H1 (cell line): ENCODE measurements at regions not wholly inside any gene's neighbourhood (a gene's known extent, or its start where the extent isn't known, plus 50 kb on each side); places are given as distances from the start of the nearest gene placed in this dataset.

Experiments used
- CTCF ChIA-PET: fragments of 300-600 bp; sonication (Branson Sonifier 250); formaldehyde crosslinking; loops from one replicate; lab custom pipeline; 2021; ENCODE audit not compliant: partially characterized antibody; lab: Charles Lee
- POLR2A ChIA-PET: fragments of 300-600 bp; sonication (Branson Sonifier 250); formaldehyde crosslinking; loops from one replicate; lab custom pipeline; 2021; ENCODE audit warnings: inconsistent platforms; ENCODE audit not compliant: partially characterized antibody; lab: Charles Lee
- DNase-seq, 2 experiments: peaks; one replicate each; pipeline versions ENCODE4 v3.0.0 to v3.0.0-alpha.2; 2010 to 2022; ENCODE audit warnings: low spot score in 2 of 2, low read depth in 1 of 2, mixed read lengths in 1 of 2
- FAIRE-seq: peaks from 2 replicates; lab custom pipeline; 2011; peaks lifted over from hg19 to GRCh38; lab: Jason Lieb, UNC
- H2AFZ ChIP-seq: 2 replicates; pipeline ENCODE4 v1.8.1; 2012; ENCODE audit warnings: low read length, inconsistent platforms
- H2AK5ac ChIP-seq: 2 replicates; pipeline ENCODE4 v1.6.1; 2013; ENCODE audit warnings: low read depth, low read length
- H2BK120ac ChIP-seq: replicated peaks from 2 replicates; pipeline ENCODE3; 2013; ENCODE audit warnings: low read depth, low read length, inconsistent platforms
- H2BK12ac ChIP-seq: 2 replicates; pipeline ENCODE4 v1.6.1; 2013; ENCODE audit warnings: low read depth, low read length
- H2BK15ac ChIP-seq: 2 replicates; pipeline ENCODE4 v1.6.1; 2013; ENCODE audit warnings: low read length
- H2BK20ac ChIP-seq: 2 replicates; pipeline ENCODE4 v1.6.1; 2013; ENCODE audit warnings: low read length
- H2BK5ac ChIP-seq: 2 replicates; pipeline ENCODE4 v1.6.1; 2013; ENCODE audit warnings: low read depth, low read length
- H3K14ac ChIP-seq: 2 replicates; pipeline ENCODE4 v1.6.1; 2013; ENCODE audit warnings: inconsistent platforms; ENCODE audit not compliant: insufficient read length
- H3K18ac ChIP-seq: 2 replicates; pipeline ENCODE4 v1.6.1; 2013; ENCODE audit warnings: low read length; ENCODE audit errors: extremely low read depth
- H3K23ac ChIP-seq: 2 replicates; pipeline ENCODE4 v1.6.1; 2013; ENCODE audit warnings: inconsistent platforms; ENCODE audit not compliant: insufficient read length
- H3K23me2 ChIP-seq: 2 replicates; pipeline ENCODE4 v1.6.1; 2013; ENCODE audit warnings: low read depth, low read length
- H3K27ac ChIP-seq: 2 replicates; pipeline ENCODE4 v1.6.1; 2011; ENCODE audit warnings: low read depth, low read length, inconsistent platforms
- H3K27me3 ChIP-seq, 4 experiments: replicated peaks in 1 of 4; 1 replicate in 1 of 4; 2 replicates in 3 of 4; pipeline versions ENCODE4 v1.6.1 to v1.8.1; 2011 to 2013; ENCODE audit warnings: low read length in 3 of 4, mild to moderate bottlenecking in 3 of 4, inconsistent platforms in 2 of 4, mixed read lengths in 2 of 4, moderate library complexity in 1 of 4; ENCODE audit not compliant: control insufficient read depth in 3 of 4, insufficient read depth in 3 of 4; ENCODE audit errors: extremely low read depth in 1 of 4
- H3K36me3 ChIP-seq, 4 experiments: 2 replicates each; pipeline versions ENCODE4 v1.6.1 to v1.8.1; 2011 to 2013; ENCODE audit warnings: mild to moderate bottlenecking in 4 of 4, low read length in 3 of 4, moderate library complexity in 2 of 4, control low read depth in 1 of 4, inconsistent platforms in 1 of 4; ENCODE audit not compliant: insufficient read depth in 4 of 4, control insufficient read depth in 2 of 4
- H3K4ac ChIP-seq: replicated peaks from 2 replicates; pipeline ENCODE3; 2013; ENCODE audit warnings: low read length, low read depth, mixed read lengths, inconsistent platforms; ENCODE audit not compliant: insufficient read length
- H3K4me1 ChIP-seq, 4 experiments: replicated peaks in 1 of 4; 1 replicate in 1 of 4; 2 replicates in 3 of 4; pipeline versions ENCODE4 v1.6.1 to v1.8.1; 2011 to 2013; ENCODE audit warnings: low read length in 3 of 4, inconsistent platforms in 2 of 4, mixed read lengths in 1 of 4; ENCODE audit not compliant: insufficient read depth in 4 of 4, control insufficient read depth in 3 of 4
- H3K4me2 ChIP-seq, 2 experiments: 2 replicates each; pipeline versions ENCODE4 v1.6.1 to v1.8.1; 2011 to 2013; ENCODE audit warnings: low read depth in 2 of 2, low read length in 2 of 2, control low read depth in 1 of 2, inconsistent platforms in 1 of 2, mild to moderate bottlenecking in 1 of 2; ENCODE audit not compliant: insufficient read depth in 1 of 2
- H3K4me3 ChIP-seq, 4 experiments: fragments of 200-600, 300-600 bp in 1 of 4; sonication (generic), shearing (Covaris generic), sonication (Bioruptor Twin) in 1 of 4; 2 replicates each; pipeline versions ENCODE4 v1.5.1 to v1.8.1; 2011 to 2016; ENCODE audit warnings: low read length in 4 of 4, low read depth in 3 of 4, control low read depth in 2 of 4, inconsistent platforms in 2 of 4, mild to moderate bottlenecking in 2 of 4, mixed read lengths in 1 of 4, moderate library complexity in 1 of 4; ENCODE audit not compliant: insufficient read depth in 2 of 4; ENCODE audit errors: extremely low read depth in 1 of 4
- H3K56ac ChIP-seq: replicated peaks from 2 replicates; pipeline ENCODE3; 2013; ENCODE audit warnings: low read depth, mild to moderate bottlenecking, mixed read lengths, low read length, inconsistent platforms; ENCODE audit not compliant: insufficient read length
- H3K79me1 ChIP-seq: 2 replicates; pipeline ENCODE4 v1.6.1; 2013; ENCODE audit warnings: low read depth, low read length, control low read depth
- H3K79me2 ChIP-seq, 2 experiments: 2 replicates each; pipeline versions ENCODE4 v1.6.1 to v1.8.1; 2012 to 2013; ENCODE audit warnings: low read length in 2 of 2, mild to moderate bottlenecking in 2 of 2, inconsistent platforms in 1 of 2; ENCODE audit not compliant: insufficient read depth in 2 of 2, control insufficient read depth in 1 of 2
- H3K9ac ChIP-seq, 4 experiments: replicated peaks in 1 of 4; 1 replicate in 1 of 4; 2 replicates in 3 of 4; pipeline versions ENCODE4 v1.6.1 to v1.8.1; 2011 to 2013; ENCODE audit warnings: low read depth in 3 of 4, low read length in 3 of 4, control low read depth in 2 of 4, mild to moderate bottlenecking in 2 of 4, moderate library complexity in 2 of 4, inconsistent platforms in 1 of 4; ENCODE audit errors: extremely low read depth in 1 of 4
- H3K9me3 ChIP-seq, 2 experiments: 2 replicates each; pipeline versions ENCODE4 v1.6.1 to v1.8.1; 2012 to 2013; ENCODE audit warnings: mild to moderate bottlenecking in 2 of 2, moderate library complexity in 2 of 2, control low read depth in 1 of 2, inconsistent platforms in 1 of 2, low read depth in 1 of 2, low read length in 1 of 2, mixed read lengths in 1 of 2; ENCODE audit not compliant: insufficient read depth in 2 of 2
- H4K20me1 ChIP-seq, 2 experiments: replicated peaks in 1 of 2; 2 replicates each; pipeline versions ENCODE3 to v1.8.1; 2011 to 2013; ENCODE audit warnings: inconsistent platforms in 2 of 2, low read length in 2 of 2, mild to moderate bottlenecking in 1 of 2; ENCODE audit not compliant: insufficient read depth in 2 of 2, control insufficient read depth in 1 of 2
- H4K5ac ChIP-seq: 2 replicates; pipeline ENCODE4 v1.6.1; 2013; ENCODE audit warnings: low read length, low read depth, mixed read lengths, inconsistent platforms; ENCODE audit not compliant: insufficient read length
- H4K8ac ChIP-seq: 2 replicates; pipeline ENCODE4 v1.8.0; 2013; ENCODE audit warnings: mild to moderate bottlenecking, moderate library complexity, low read length, inconsistent platforms; ENCODE audit not compliant: insufficient read depth; ENCODE audit errors: extremely low read depth
- H4K91ac ChIP-seq: replicated peaks from 2 replicates; pipeline ENCODE3; 2013; ENCODE audit warnings: low read length, mixed read lengths, inconsistent platforms; ENCODE audit not compliant: insufficient read length
- GTF2F1 ChIP-seq: IDR thresholded peaks from 2 replicates; pipeline ENCODE4 v1.6.1; 2012; ENCODE audit warnings: low read depth, low read length, improper control_type of control experiment, borderline replicate concordance
- WGBS, 2 experiments: shearing (Covaris generic) in 1 of 2; methylation state at CpG; one replicate each; pipeline versions ENCODE4 v1.1.6 to v1.1.7; 2013 to 2015; ENCODE audit warnings: low lambda C conversion rate in 2 of 2, mixed read lengths in 2 of 2, inconsistent platforms in 1 of 2, low coverage in 1 of 2, missing lambda C conversion rate in 1 of 2; ENCODE audit not compliant: insufficient replicate concordance in 2 of 2, insufficient coverage in 1 of 2, insufficient read length in 1 of 2; ENCODE audit errors: extremely low coverage in 1 of 2, missing lambda C conversion rate in 1 of 2; 5-methylcytosine and 5-hydroxymethylcytosine counted together

- no peaks in the 10 kb centered on the region for H3K27me3 ChIP-seq
- H3K9ac ChIP-seq: no peak overlapping the region
- DNase-seq (no peak), FAIRE-seq (no peak)
- no peaks in the 10 kb centered on the region for H3K9me3 ChIP-seq
- no peak overlapping the region for H3K27ac ChIP-seq
- no peak overlapping the region for H3K4ac ChIP-seq
- H2BK5ac ChIP-seq: no peak overlapping the region
- H3K79me1 ChIP-seq: no peaks in the 10 kb centered on the region
- no peak overlapping the region for H2BK15ac ChIP-seq
- H4K8ac ChIP-seq: no peak overlapping the region
- peaks cover 0 to 2% (median 1%) of the 10 kb centered on the region in 4 experiments; a peak in 2 of 7 replicates for H3K4me1 ChIP-seq
- no peaks in the 10 kb centered on the region for H3K79me2 ChIP-seq
- TF ChIP-seq GTF2F1: no peak
- no peak overlapping the region for H3K14ac ChIP-seq
- no peak overlapping the region for H3K23ac ChIP-seq
- no peak overlapping the region for H3K56ac ChIP-seq
- H2BK120ac ChIP-seq: no peak overlapping the region
- 0 out of 2 replicates have a peak overlapping the region, but pooled peaks have one; percentile 12 for H2AFZ ChIP-seq
- no peak overlapping the region for H2BK12ac ChIP-seq
- no peak overlapping the region for H3K4me2 ChIP-seq
- no peak overlapping the region for H2AK5ac ChIP-seq
- no peak overlapping the region for H4K5ac ChIP-seq
- no peak overlapping the region for H4K91ac ChIP-seq
- no peaks in the 10 kb centered on the region for H3K36me3 ChIP-seq
- no peaks in the 10 kb centered on the region for H4K20me1 ChIP-seq
- 82% methylated on average over 7 of the region's 7 CpGs; no CpG with 5 or more reads in 1 of the 2 experiments for WGBS, 2 experiments
- H3K4me3 ChIP-seq: no peak overlapping the region
- ChIA-PET POLR2A (no interaction called here), CTCF (interaction anchor here (0.6 to 1.5 kb wide), 2 partner anchors 17 to 148 kb away, joined by 3 read pairs; no protein-coding TSS in a partner anchor)
- no peak overlapping the region for H3K18ac ChIP-seq
- no peak overlapping the region for H2BK20ac ChIP-seq
- H3K23me2 ChIP-seq: no peaks in the 10 kb centered on the region
Observed at GRCh38 chr16:20236579-20237289, 90.6 kb downstream of the GP2 start.
